Urinary bladder (tissue), 3 donors: ENCODE measurements at regions not wholly inside any gene's neighbourhood (a gene's known extent, or its start where the extent isn't known, plus 50 kb on each side); places are given as distances from the start of the nearest gene placed in this dataset.

Source experiments
- DNase-seq: peaks from one replicate; pipeline ENCODE4 v3.0.0-alpha.2; 2015; ENCODE audit errors: extremely low spot score
- H3K27ac ChIP-seq: one replicate; pipeline ENCODE4 v1.5.1; 2013; ENCODE audit warnings: low read depth, mild to moderate bottlenecking, moderate library complexity
- H3K36me3 ChIP-seq: one replicate; pipeline ENCODE4 v1.6.1; 2013; ENCODE audit warnings: mild to moderate bottlenecking, moderate library complexity; ENCODE audit not compliant: insufficient read depth
- H3K4me1 ChIP-seq: one replicate; pipeline ENCODE4 v1.6.1; 2013; ENCODE audit warnings: mild to moderate bottlenecking, moderate library complexity; ENCODE audit not compliant: insufficient read depth
- H3K4me3 ChIP-seq: one replicate; pipeline ENCODE4 v1.5.1; 2013; ENCODE audit warnings: low read depth, low read length
- WGBS: extraction: QIAGEN DNeasy Blood & Tissue Kit; methylation state at CpG from one replicate; pipeline ENCODE4 v1.1.7; 2013; 5-methylcytosine and 5-hydroxymethylcytosine counted together
- donor health status: healthy with polysubstance abuse.
- donor health status: healthy.

- no peak for DNase-seq
These were observed 99.9 kb upstream of the PITX1 start for GRCh38 chr5:135133698-135134515.

GRCh38 chr5:135133181-135133580 is 99.2 kb upstream of the PITX1 start:
- no peak overlapping the region for H3K27ac ChIP-seq
- 81% methylated on average over 9 of the region's 9 CpGs for WGBS
- DNase-seq, result no peak
- no peak overlapping the region for H3K4me3 ChIP-seq
- H3K4me1 ChIP-seq, result no peaks in the 10 kb centered on the region
- no peaks in the 10 kb centered on the region for H3K36me3 ChIP-seq

More at GRCh38 chr5:135133698-135134515, 99.9 kb upstream of the PITX1 start:
- no peak overlapping the region for H3K27ac ChIP-seq
- H3K36me3 ChIP-seq, result no peaks in the 10 kb centered on the region
- 80% methylated on average over 18 of the region's 18 CpGs for WGBS
- no peaks in the 10 kb centered on the region for H3K4me1 ChIP-seq
- H3K4me3 ChIP-seq, result no peak overlapping the region

GRCh38 chr5:135131801-135132680 is 98.0 kb upstream of the PITX1 start:
- Histone ChIP-seq H3K4me1 (peaks cover 3% of the 10 kb centered on the region), H3K27ac (peak overlapping the region; percentile 65), H3K36me3 (no peaks in the 10 kb centered on the region), H3K4me3 (no peak overlapping the region)
- DNase-seq, result no peak
- 39% methylated on average over 12 of the region's 12 CpGs for WGBS

GRCh38 chr5:135130261-135131215 is 96.5 kb upstream of the PITX1 start:
- Histone ChIP-seq H3K36me3 (no peaks in the 10 kb centered on the region), H3K4me1 (peaks cover 3% of the 10 kb centered on the region), H3K27ac (no peak overlapping the region), H3K4me3 (no peak overlapping the region)
- DNase-seq, result no peak
- WGBS, result 88% methylated on average over 7 of the region's 7 CpGs

GRCh38 chr5:135129307-135129706 is 95.3 kb upstream of the PITX1 start:
- 64% methylated on average over 12 of the region's 12 CpGs for WGBS
- Histone ChIP-seq H3K27ac (no peak overlapping the region), H3K4me3 (no peak overlapping the region), H3K4me1 (peaks cover 3% of the 10 kb centered on the region), H3K36me3 (no peaks in the 10 kb centered on the region)
- DNase-seq, result no peak

- H3K4me1 ChIP-seq, result peaks cover 3% of the 10 kb centered on the region
- no peak overlapping the region for H3K27ac ChIP-seq
- H3K36me3 ChIP-seq, result no peaks in the 10 kb centered on the region
- WGBS, result 84% methylated on average over 3 of the region's 3 CpGs
- DNase-seq, result no peak
- no peak overlapping the region for H3K4me3 ChIP-seq
These were observed 94.3 kb upstream of the PITX1 start for GRCh38 chr5:135128361-135128760.

GRCh38 chr5:135127439-135128240 is 93.6 kb upstream of the PITX1 start:
- DNase-seq, result no peak

GRCh38 chr5:135126688-135127438 is 92.8 kb upstream of the PITX1 start:
- WGBS, result 67% methylated on average over 14 of the region's 14 CpGs
- Histone ChIP-seq H3K27ac (peak overlapping the region; percentile 56), H3K4me3 (no peak overlapping the region), H3K4me1 (peaks cover 3% of the 10 kb centered on the region), H3K36me3 (no peaks in the 10 kb centered on the region)
- no peak for DNase-seq

More at GRCh38 chr5:135127439-135128240, 93.6 kb upstream of the PITX1 start:
- peak overlapping the region; percentile 56 for H3K27ac ChIP-seq
- H3K4me3 ChIP-seq, result no peak overlapping the region
- H3K4me1 ChIP-seq, result peaks cover 3% of the 10 kb centered on the region
- WGBS, result 61% methylated on average over 11 of the region's 11 CpGs
- H3K36me3 ChIP-seq, result no peaks in the 10 kb centered on the region

- Histone ChIP-seq H3K27ac (no peak overlapping the region), H3K4me1 (peaks cover 3% of the 10 kb centered on the region), H3K4me3 (no peak overlapping the region), H3K36me3 (no peaks in the 10 kb centered on the region)
- WGBS, result 40% methylated on average over 8 of the region's 8 CpGs
- no peak for DNase-seq
These were observed 90.7 kb upstream of the PITX1 start for GRCh38 chr5:135124724-135125123.

- no peaks in the 10 kb centered on the region for H3K36me3 ChIP-seq
- H3K4me1 ChIP-seq, result peaks cover 3% of the 10 kb centered on the region
- no peak for DNase-seq
- no peak overlapping the region for H3K4me3 ChIP-seq
- 39% methylated on average over 4 of the region's 4 CpGs for WGBS
- H3K27ac ChIP-seq, result no peak overlapping the region
These were observed 90.1 kb upstream of the PITX1 start for GRCh38 chr5:135124128-135124527.

- no peak for DNase-seq
- H3K4me1 ChIP-seq, result peaks cover 3% of the 10 kb centered on the region
- no peak overlapping the region for H3K27ac ChIP-seq
- H3K36me3 ChIP-seq, result no peaks in the 10 kb centered on the region
- WGBS, result 90% methylated on average over 1 of the region's 1 CpG
- H3K4me3 ChIP-seq, result no peak overlapping the region
These were observed 88.8 kb upstream of the PITX1 start for GRCh38 chr5:135122797-135123196.

GRCh38 chr5:135120951-135121350 is 86.9 kb upstream of the PITX1 start:
- 98% methylated on average over 8 of the region's 8 CpGs for WGBS
- no peak overlapping the region for H3K4me3 ChIP-seq
- no peaks in the 10 kb centered on the region for H3K4me1 ChIP-seq
- no peak overlapping the region for H3K27ac ChIP-seq
- no peaks in the 10 kb centered on the region for H3K36me3 ChIP-seq
- DNase-seq, result no peak
